ENCODE measurements at regions not wholly inside any gene's neighbourhood (a gene's known extent, or its start where the extent isn't known, plus 50 kb on each side); places are given as distances from the start of the nearest gene placed in this dataset.
"Not testable (repeated sequence)": the region's sequence is repeated elsewhere in the genome, so short reads cannot be mapped to it uniquely, and the experiment has no call there.

DNA sequence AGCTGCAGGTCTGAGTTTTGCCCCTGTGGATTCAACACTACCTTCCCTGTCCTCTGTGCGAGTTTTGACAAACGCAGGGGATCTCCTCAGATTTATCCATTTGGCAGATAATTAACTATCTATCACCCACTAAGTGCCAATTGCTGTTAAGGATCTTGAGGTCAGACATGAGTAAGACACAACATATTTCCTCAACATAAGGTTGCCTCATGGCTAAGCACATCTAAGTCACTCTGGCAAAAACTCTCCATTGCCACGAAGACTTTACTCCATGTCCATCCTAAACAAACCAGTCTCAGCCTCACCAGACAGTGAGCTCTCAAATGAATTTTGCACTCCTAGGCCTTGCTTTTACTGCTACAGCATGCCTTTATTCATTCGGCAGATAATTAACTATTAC lies 408.4 kb downstream of the MAFB start:
- TF ChIP-seq CTCF (IDR thresholded peaks at IDR 0.05; ENCODE audit: low read depth, low read length): no peak
- DNase-seq (ENCODE audit: extremely low read depth, low read depth): no peak

- DNase-seq (ENCODE audit: extremely low read depth, low read depth): peak; percentile 78
- no peak for TF ChIP-seq CTCF (IDR thresholded peaks at IDR 0.05; ENCODE audit: low read depth, low read length)
Measured at GRCh38 chr20:40279390-40279789, 409.6 kb downstream of the MAFB start.

DNA sequence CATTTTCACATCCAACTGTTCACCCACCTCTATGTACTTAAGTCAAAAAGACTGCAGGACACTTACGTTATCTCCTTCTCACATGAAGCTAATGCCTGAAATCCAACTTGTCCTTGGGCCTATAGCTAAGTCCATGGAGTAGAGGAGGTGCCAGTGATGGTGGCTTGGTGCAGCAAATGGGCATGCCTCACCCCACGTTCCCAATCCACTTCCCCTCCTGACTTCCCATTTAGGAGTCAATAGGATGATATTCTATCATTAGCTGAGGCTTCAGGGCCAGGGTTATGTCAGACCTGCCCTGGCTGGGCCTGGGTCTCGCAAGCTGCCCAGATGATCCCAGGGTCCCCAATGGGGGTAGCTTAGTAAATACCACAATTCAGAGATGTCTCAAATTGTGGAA lies 410.4 kb downstream of the MAFB start:
- TF ChIP-seq CTCF (IDR thresholded peaks at IDR 0.05; ENCODE audit: low read depth, low read length): no peak

GRCh38 chr20:40276301-40276700 lies 412.7 kb downstream of the MAFB start:
- no peak for TF ChIP-seq CTCF (IDR thresholded peaks at IDR 0.05; ENCODE audit: low read depth, low read length)
- no peak for DNase-seq (ENCODE audit: extremely low read depth, low read depth)

More for the DNA sequence above, 410.4 kb downstream of the MAFB start:
- no peak for DNase-seq (ENCODE audit: extremely low read depth, low read depth)

- no peak for DNase-seq (ENCODE audit: extremely low read depth, low read depth)
- no peak for TF ChIP-seq CTCF (IDR thresholded peaks at IDR 0.05; ENCODE audit: low read depth, low read length)
Measured at GRCh38 chr20:40275738-40276137, 413.3 kb downstream of the MAFB start.

GRCh38 chr20:40274912-40275533 lies 414.0 kb downstream of the MAFB start:
- TF ChIP-seq CTCF (IDR thresholded peaks at IDR 0.05; ENCODE audit: low read depth, low read length): no peak
- no peak for DNase-seq (ENCODE audit: extremely low read depth, low read depth)

DNA sequence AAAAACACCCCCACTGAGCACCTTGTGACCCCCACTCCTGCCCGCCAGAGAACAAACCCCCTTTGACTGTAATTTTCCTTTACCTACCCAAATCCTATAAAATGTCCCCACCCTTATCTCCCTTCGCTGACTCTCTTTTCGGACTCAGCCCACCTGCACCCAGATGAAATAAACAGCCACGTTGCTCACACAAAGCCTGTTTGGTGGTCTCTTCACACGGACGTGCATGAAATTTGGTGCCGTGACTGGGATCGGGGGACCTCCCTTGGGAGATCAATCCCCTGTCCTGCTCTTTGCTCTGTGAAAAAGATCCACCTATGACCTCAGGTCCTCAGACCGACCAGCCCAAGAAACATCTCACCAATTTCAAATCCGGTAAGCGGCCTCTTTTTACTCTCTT lies 419.8 kb downstream of the MAFB start:
- DNase-seq (ENCODE audit: extremely low read depth, low read depth): not testable (repeated sequence)
